ENCODE measurements at regions not wholly inside any gene's neighbourhood (a gene's known extent, or its start where the extent isn't known, plus 50 kb on each side); places are given as distances from the start of the nearest gene placed in this dataset.

DNA sequence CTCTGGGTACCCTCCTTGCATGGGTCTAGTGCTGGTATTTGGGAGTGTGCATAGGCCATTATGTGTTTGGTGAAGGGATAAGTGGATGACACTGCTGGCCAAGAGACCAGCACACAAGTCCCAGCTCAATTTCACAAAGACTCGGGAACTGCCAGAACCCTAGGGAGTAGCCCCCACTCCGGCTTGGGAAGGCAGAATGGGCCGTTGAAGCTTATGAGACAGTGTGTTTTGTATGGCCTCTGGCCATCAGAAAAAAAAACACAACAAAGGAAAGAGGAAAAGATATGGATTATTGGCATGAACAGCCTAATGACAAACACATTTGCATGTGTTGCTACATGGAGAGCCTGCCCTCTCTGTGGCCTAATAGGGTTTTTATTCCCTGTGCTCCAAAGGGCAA is 144.2 kb downstream of the TTC32 start:
- ATAC-seq (no peak), DNase-seq (ENCODE audit: low read depth, low spot score) (no peak)
- in situ Hi-C loops (cut with HindIII; ENCODE audit: low pct_unique_long_range_greater_than_20kb, low sequenced_read_pairs) (no loop called here), intact Hi-C loops (cut with micrococcal nuclease; ENCODE audit: unreplicated experiment) (no loop called here)
- ChIA-PET CTCF (no interaction called here), POLR2A (no interaction called here)
- H3K4me1 ChIP-seq (ENCODE audit: control insufficient read depth, insufficient read depth, low read length): no peaks in the 10 kb centered on the region
- no peaks in the 10 kb centered on the region for H3K27me3 ChIP-seq (ENCODE audit: control insufficient read depth, insufficient read depth, low read length)
- no peaks in the 10 kb centered on the region for H3K9me3 ChIP-seq (ENCODE audit: control insufficient read depth, insufficient read depth, low read depth, low read length)
- H3K36me3 ChIP-seq (ENCODE audit: control insufficient read depth, insufficient read depth, low read length): no peaks in the 10 kb centered on the region
- BruUV-seq (replicated peaks): no TSS peak
- H3K27ac ChIP-seq (ENCODE audit: low read length): no peak overlapping the region
- no peak overlapping the region for H3K4me3 ChIP-seq (ENCODE audit: low read depth in 2 of 2, low read length in 2 of 2)
- TF ChIP-seq, protein P1, sequence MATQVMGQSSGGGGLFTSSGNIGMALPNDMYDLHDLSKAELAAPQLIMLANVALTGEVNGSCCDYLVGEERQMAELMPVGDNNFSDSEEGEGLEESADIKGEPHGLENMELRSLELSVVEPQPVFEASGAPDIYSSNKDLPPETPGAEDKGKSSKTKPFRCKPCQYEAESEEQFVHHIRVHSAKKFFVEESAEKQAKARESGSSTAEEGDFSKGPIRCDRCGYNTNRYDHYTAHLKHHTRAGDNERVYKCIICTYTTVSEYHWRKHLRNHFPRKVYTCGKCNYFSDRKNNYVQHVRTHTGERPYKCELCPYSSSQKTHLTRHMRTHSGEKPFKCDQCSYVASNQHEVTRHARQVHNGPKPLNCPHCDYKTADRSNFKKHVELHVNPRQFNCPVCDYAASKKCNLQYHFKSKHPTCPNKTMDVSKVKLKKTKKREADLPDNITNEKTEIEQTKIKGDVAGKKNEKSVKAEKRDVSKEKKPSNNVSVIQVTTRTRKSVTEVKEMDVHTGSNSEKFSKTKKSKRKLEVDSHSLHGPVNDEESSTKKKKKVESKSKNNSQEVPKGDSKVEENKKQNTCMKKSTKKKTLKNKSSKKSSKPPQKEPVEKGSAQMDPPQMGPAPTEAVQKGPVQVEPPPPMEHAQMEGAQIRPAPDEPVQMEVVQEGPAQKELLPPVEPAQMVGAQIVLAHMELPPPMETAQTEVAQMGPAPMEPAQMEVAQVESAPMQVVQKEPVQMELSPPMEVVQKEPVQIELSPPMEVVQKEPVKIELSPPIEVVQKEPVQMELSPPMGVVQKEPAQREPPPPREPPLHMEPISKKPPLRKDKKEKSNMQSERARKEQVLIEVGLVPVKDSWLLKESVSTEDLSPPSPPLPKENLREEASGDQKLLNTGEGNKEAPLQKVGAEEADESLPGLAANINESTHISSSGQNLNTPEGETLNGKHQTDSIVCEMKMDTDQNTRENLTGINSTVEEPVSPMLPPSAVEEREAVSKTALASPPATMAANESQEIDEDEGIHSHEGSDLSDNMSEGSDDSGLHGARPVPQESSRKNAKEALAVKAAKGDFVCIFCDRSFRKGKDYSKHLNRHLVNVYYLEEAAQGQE (IDR thresholded peaks at IDR 0.05; ENCODE audit: insufficient read depth in 1 of 2, low read depth in 2 of 2, low read length in 1 of 2): no peak
- TF ChIP-seq TCF7L2 (IDR thresholded peaks at IDR 0.05; ENCODE audit: low read depth, low read length) (no peak), POLR2AphosphoS5 (IDR thresholded peaks at IDR 0.05; ENCODE audit: low read depth, low read length) (no peak), SIN3A (IDR thresholded peaks at IDR 0.05; ENCODE audit: borderline replicate concordance, insufficient read depth, low read depth, low read length) (no peak)
- TF ChIP-seq, protein P2, sequence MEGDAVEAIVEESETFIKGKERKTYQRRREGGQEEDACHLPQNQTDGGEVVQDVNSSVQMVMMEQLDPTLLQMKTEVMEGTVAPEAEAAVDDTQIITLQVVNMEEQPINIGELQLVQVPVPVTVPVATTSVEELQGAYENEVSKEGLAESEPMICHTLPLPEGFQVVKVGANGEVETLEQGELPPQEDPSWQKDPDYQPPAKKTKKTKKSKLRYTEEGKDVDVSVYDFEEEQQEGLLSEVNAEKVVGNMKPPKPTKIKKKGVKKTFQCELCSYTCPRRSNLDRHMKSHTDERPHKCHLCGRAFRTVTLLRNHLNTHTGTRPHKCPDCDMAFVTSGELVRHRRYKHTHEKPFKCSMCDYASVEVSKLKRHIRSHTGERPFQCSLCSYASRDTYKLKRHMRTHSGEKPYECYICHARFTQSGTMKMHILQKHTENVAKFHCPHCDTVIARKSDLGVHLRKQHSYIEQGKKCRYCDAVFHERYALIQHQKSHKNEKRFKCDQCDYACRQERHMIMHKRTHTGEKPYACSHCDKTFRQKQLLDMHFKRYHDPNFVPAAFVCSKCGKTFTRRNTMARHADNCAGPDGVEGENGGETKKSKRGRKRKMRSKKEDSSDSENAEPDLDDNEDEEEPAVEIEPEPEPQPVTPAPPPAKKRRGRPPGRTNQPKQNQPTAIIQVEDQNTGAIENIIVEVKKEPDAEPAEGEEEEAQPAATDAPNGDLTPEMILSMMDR (IDR thresholded peaks at IDR 0.05): no peak

DNA sequence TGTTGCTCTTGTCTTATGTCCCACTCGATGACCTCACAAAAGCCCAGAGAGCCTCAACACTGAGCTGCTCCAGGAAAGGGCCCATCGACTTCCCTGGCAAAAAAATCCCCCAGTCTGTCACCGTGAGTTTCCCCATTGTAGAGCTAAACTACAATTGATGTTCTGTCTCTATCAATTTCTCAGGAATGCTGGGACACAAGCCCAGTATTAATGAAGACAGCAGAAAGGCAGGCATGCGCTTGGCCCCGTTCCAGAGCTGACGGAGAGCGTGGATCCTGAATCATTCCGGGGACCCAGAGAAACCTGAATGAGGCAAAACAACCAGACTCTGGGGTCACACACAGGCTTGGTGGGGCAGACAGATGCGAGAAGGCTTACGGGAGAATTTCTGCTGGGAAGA is 146.9 kb downstream of the TTC32 start:
- in situ Hi-C loops (cut with HindIII; ENCODE audit: low pct_unique_long_range_greater_than_20kb, low sequenced_read_pairs): no loop called here
- Histone ChIP-seq H3K36me3 (ENCODE audit: control insufficient read depth, insufficient read depth, low read length) (no peaks in the 10 kb centered on the region), H3K27ac (ENCODE audit: low read length) (no peak overlapping the region), H3K4me1 (ENCODE audit: control insufficient read depth, insufficient read depth, low read length) (no peaks in the 10 kb centered on the region), H3K4me3 (ENCODE audit: low read depth in 2 of 2, low read length in 2 of 2) (no peak overlapping the region), H3K9me3 (ENCODE audit: control insufficient read depth, insufficient read depth, low read depth, low read length) (no peaks in the 10 kb centered on the region), H3K27me3 (ENCODE audit: control insufficient read depth, insufficient read depth, low read length) (no peaks in the 10 kb centered on the region)
- DNase-seq (ENCODE audit: low read depth, low spot score): no peak
- CTCF ChIA-PET: no interaction called here
- POLR2A ChIA-PET: no interaction called here
- ATAC-seq: no peak
- TF ChIP-seq TCF7L2 (IDR thresholded peaks at IDR 0.05; ENCODE audit: low read depth, low read length) (no peak), SIN3A (IDR thresholded peaks at IDR 0.05; ENCODE audit: borderline replicate concordance, insufficient read depth, low read depth, low read length) (no peak), POLR2AphosphoS5 (IDR thresholded peaks at IDR 0.05; ENCODE audit: low read depth, low read length) (no peak)
- TF ChIP-seq, protein P2 (IDR thresholded peaks at IDR 0.05): no peak
- TF ChIP-seq, protein P1 (IDR thresholded peaks at IDR 0.05; ENCODE audit: insufficient read depth in 1 of 2, low read depth in 2 of 2, low read length in 1 of 2): no peak
- BruUV-seq (replicated peaks): no TSS peak
- intact Hi-C loops (cut with micrococcal nuclease; ENCODE audit: unreplicated experiment): no loop called here
